ENCODE measurements at regions not wholly inside any gene's neighbourhood (a gene's known extent, or its start where the extent isn't known, plus 50 kb on each side); places are given as distances from the start of the nearest gene placed in this dataset.

DNA sequence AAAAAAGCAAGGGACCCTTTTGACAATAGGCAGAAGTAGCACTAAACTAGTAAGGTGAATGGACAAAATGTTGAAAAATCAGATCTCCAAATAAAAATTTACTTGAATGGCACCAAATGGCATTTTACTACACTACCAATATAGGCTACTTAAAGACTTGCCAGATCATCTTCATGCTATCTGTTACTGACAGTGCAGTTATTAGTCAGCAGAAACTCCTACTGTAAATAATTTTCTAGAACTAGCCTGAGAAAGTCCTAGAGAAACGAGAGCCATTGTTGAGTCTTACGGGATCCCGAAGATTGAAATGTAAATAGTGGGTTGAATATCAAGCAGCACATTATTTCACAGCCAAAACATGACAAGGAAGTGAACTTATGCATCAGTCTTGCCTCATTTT is 350.3 kb downstream of the SEC23A start:
- no peak for TF ChIP-seq CBFB (CRISPR knock-in tag; IDR thresholded peaks at IDR 0.05; ENCODE audit: low read depth)
- TF ChIP-seq, protein P1, sequence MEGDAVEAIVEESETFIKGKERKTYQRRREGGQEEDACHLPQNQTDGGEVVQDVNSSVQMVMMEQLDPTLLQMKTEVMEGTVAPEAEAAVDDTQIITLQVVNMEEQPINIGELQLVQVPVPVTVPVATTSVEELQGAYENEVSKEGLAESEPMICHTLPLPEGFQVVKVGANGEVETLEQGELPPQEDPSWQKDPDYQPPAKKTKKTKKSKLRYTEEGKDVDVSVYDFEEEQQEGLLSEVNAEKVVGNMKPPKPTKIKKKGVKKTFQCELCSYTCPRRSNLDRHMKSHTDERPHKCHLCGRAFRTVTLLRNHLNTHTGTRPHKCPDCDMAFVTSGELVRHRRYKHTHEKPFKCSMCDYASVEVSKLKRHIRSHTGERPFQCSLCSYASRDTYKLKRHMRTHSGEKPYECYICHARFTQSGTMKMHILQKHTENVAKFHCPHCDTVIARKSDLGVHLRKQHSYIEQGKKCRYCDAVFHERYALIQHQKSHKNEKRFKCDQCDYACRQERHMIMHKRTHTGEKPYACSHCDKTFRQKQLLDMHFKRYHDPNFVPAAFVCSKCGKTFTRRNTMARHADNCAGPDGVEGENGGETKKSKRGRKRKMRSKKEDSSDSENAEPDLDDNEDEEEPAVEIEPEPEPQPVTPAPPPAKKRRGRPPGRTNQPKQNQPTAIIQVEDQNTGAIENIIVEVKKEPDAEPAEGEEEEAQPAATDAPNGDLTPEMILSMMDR (IDR thresholded peaks at IDR 0.05), result no peak
- TF ChIP-seq CREB1 (CRISPR knock-in tag; IDR thresholded peaks at IDR 0.05), result no peak
- TF ChIP-seq ZNF138 (CRISPR knock-in tag; conservative IDR thresholded peaks at IDR 0.05), result no peak
- no peak for TF ChIP-seq ZNF121 (CRISPR knock-in tag; IDR thresholded peaks at IDR 0.05)
- no peak for TF ChIP-seq ELF4 (CRISPR knock-in tag; IDR thresholded peaks at IDR 0.05; ENCODE audit: low read depth)
- TF ChIP-seq ZNF416 (CRISPR knock-in tag; IDR thresholded peaks at IDR 0.05), result no peak
- no peak for TF ChIP-seq PRRX2 (CRISPR knock-in tag; IDR thresholded peaks at IDR 0.05)
- TF ChIP-seq MAX (CRISPR knock-in tag; IDR thresholded peaks at IDR 0.05), result no peak
- no peak for TF ChIP-seq TCF7 (CRISPR knock-in tag; IDR thresholded peaks at IDR 0.05; ENCODE audit: low read depth)

Measured in WTC11 (cell line).